GM21723 (cell line): ENCODE measurements at regions not wholly inside any gene's neighbourhood (a gene's known extent, or its start where the extent isn't known, plus 50 kb on each side); places are given as distances from the start of the nearest gene placed in this dataset.

Experiments
- ATAC-seq: cut with Tn5 transposase; IDR thresholded peaks from one replicate; pipeline ENCODE4 v1.9.1; 2021; ENCODE audit warnings: mild to moderate bottlenecking, moderate library complexity; ENCODE audit not compliant: unreplicated experiment

DNA sequence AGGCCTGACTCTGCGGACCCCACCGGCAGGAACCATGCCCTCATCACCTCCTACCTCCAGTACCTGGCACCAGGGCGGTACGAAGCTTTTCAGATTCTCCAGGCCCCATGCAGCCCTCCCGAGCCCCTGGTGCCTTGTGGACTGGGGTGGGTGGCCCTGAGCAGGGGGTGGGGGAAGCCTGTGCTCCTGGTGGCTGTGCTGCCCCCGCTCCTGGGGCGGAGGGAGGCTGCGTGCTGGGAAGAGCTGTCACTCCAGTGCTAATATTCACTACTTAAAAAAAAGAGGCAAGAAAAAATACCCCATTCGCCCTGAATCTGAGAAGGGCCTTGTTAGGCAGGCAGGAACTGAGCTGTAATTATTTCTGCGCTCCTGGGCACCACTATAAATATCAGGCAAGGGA is 111.8 kb downstream of the ENGASE start:
- ATAC-seq, result no peak

DNA sequence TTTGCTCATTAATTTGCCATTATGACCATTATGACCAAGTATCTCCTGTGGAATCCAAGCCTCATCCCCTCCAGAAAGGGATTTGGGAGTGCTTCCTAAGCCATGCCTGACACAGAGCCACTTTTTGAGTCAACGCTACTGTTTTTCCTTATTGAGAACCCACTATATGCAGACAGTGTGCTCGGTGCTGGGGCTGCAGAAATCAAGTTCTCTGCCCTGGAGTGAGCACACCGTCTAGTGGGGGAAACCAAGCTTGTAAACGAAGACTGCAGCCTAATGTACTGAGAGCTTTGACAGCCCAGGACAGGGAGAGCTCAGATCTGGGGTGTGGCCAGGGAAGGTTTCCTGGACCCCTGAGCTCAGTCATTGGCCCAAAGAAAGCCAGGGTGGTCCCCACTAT is 111.0 kb downstream of the ENGASE start:
- ATAC-seq, result no peak

DNA sequence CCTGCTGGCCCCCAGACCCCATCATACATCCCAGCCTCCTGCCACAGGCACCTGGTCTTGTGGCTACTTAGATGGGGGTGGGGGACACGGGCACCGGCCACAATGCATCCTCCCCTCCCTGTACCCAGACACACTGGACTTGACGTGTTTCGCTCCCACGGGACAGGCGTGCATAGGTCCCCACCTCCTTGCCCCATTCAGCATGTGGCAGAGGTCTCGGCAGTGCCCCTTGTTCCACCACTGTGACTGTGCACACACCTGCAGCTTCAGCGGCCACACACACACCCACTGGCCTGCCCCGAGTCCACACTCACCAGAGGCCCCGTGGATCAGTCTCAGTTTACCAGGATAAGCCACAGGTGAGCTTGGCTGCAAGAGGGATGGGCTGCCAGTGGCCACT is 109.6 kb downstream of the ENGASE start:
- no peak for ATAC-seq

DNA sequence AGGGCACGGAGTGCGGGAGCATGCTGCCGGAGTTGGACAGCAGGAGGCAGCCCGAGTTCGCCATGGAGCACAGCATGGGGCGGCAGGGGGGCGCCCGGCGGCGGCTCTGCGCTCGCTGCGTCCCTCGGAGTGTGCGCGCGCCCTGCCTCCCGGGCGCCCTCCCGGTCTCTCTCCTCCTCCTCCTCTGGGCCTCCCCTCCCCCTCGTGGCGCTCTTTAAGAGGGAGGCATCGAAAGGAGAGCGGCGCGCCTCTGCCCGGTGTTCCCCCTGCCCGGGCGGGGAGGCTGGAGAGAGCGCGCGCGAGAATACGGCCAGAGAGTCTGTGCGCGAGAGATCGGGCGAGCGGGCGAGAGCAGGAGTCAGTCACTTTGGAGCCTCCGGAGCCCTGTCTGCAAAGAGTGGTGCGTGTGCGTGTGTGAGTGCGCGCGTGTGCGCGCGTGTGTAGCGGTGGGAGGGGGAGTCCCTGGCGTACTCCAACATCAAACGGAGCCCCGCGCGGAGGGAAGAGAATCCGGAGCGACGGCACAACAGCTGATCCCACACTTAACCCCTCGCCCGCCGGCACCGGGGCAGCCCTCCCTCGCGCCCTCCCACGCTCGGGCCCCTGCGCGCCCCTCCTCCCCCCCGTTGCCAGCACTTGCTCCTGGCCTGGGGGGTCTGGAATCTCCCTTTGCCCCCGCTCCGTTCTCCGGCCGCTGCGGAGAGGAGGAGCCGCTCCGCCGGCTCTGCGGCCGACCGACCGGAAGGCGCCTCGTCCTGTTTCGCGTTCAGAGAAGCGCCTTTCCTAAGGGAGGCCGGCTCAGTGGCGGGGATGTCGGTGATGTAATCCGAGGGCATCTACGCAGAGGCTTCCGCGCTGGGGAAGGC is 108.9 kb downstream of the ENGASE start:
- no peak for ATAC-seq

DNA sequence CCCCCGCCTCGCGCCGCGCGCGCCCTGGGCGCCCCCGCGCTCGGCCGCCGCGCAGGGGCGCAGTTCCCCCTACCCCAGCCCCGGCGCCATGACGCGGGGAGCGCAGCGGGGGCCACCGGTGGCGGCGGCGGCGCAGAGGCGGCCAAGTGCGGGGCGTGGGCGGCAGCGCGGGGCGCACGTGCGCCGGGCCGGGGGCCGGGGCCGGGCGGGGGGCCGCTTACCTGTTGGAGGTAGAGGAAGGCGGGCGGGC is 108.3 kb downstream of the ENGASE start:
- no peak for ATAC-seq

DNA sequence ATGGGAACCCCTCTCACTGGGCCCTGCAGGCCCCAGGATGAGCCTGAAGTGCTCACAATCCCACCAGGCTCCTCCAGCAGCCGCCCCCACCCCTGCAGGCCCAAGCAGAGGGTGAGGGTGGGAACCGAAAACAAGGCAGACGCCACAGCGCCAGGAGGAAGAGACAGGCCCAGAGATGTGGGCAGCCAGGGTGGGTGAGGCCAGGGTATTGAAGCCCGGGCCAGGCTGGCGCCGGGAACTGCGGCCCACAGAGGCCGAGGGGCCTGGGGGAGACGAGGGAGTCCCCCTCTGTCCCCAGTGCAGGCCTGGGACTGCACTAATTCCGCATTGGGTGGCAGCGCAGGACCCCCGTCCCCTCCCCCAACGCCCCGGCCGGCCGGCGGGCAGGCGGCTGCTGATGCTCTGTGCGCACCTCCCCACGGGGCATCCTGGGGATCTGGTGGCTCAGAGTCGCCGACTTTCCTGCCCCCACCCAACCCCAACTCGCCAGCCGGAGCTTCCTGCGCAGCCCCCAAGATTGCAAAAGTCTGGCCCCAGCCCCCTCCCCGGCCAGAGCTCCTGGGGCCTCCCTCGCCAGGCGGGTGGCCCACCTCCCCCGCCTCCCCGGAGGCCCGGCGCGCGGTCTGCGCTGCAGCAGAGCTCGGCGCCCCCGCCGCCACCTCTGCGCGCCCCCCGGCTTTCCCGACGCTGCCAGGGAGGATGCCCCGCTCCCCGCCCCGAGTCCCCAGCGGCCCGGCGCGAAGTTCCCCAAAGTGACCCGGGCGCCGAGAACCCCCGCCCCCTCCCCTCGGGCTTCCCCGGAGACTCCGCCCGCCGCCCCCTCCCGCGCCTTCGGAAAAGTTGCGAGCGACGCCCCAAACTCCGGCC is 107.8 kb downstream of the ENGASE start:
- no peak for ATAC-seq

DNA sequence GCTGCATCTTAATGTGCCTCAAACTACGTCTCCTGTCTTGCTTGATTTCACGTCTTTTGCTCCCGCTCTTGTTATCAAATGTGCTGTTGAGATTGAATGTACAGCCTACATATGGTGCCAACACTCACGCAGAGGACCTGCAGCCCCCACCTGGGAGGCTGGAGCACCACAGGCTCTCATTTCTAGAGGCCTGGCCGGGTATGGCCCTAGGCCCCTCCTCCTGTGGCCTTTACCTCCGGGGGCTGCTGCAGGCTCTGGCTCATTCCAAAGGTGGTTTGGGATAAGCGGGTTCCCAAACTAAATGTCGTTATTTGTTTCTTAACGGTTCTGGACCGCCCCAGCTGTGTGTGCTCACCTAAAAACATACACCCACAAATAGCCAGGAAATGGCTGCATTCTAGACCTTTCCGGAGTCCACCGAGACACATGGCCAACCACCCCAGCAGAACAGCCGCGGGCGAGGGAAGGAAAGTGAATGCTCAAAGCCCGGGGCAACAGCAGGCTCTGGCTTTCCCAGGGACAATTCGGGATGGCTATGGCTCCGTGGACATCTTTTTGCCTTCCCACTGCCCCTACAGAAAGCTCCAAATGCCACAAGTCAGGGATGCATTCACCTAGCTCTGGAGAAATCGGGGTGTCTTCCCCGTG is 105.9 kb downstream of the ENGASE start:
- no peak for ATAC-seq

DNA sequence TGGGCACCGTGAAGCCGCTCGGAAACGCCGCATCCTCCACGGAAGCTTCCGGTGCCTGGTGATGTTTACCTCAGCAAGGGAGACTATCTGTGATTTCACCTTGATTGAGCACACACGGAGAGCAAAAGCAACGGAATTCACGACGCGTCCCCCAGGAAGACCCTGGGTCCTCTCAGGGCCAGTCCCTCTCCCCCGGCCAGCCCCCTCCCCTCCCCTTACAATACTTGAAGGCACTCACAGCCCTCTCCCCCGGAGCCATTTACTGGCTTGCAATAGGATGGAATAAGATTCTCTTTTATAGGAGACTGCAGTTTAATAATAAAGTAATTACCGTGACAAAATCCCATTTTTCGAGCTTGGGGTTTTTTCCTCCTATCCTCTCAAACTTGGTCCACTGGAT is 104.7 kb downstream of the ENGASE start:
- no peak for ATAC-seq

DNA sequence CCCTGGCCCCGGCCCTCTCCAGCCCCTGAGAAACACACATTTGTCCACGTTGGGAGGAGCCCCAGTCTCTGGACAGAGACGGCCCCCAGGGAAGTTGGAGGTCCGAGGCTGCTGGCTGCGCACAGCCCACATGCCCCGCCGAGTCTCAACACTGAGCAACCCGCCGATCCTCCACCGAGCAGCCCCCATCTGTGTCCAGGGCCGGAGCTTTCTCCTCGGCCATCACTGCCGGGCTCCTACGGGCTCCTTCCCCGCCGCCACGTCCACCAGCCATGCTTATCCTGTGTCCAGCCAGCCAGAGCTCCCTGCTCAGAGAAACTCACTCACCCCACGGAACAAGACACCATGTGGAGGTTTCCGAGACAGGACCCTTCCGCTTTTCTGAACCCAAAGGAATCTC is 103.3 kb downstream of the ENGASE start:
- no peak for ATAC-seq

DNA sequence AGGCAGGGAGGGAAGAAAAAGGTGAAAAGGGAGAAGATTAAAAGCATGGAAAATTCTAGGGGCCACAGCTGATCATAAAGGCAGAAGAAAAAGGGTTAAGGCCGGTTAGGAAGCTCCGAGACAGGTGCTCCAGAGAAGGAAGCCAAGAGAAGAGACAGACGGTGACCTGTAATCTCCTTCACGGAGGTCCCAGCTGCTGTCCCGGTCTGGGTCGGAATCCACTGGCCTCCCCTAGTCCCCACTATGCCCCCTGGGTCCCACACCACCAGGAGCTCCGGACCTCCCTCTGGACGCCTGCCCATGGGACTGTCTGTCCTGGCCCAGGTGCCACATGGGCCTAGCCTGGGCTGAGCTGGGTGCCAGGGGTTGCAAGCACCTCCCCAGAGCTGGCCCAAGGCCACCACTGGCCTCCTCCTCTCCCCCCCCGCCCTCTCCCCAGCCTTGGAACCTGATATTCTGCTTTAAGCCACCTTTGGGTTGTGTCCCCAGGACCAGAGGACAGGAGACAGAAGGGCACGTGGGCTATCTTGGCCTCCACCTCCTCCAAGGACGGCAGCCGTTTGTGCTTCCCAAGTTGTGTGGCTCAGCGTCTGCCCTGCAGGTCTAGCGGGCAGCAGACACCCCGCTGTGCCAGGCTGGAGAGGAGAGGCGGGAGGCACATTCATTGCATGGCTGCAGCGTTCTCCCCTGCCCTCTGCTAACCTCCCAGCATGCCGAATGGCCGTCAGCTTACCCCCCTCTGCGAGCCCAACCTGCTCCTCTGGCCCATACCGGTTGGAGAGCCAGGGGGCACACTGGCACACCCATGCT is 102.4 kb downstream of the ENGASE start:
- ATAC-seq, result no peak

DNA sequence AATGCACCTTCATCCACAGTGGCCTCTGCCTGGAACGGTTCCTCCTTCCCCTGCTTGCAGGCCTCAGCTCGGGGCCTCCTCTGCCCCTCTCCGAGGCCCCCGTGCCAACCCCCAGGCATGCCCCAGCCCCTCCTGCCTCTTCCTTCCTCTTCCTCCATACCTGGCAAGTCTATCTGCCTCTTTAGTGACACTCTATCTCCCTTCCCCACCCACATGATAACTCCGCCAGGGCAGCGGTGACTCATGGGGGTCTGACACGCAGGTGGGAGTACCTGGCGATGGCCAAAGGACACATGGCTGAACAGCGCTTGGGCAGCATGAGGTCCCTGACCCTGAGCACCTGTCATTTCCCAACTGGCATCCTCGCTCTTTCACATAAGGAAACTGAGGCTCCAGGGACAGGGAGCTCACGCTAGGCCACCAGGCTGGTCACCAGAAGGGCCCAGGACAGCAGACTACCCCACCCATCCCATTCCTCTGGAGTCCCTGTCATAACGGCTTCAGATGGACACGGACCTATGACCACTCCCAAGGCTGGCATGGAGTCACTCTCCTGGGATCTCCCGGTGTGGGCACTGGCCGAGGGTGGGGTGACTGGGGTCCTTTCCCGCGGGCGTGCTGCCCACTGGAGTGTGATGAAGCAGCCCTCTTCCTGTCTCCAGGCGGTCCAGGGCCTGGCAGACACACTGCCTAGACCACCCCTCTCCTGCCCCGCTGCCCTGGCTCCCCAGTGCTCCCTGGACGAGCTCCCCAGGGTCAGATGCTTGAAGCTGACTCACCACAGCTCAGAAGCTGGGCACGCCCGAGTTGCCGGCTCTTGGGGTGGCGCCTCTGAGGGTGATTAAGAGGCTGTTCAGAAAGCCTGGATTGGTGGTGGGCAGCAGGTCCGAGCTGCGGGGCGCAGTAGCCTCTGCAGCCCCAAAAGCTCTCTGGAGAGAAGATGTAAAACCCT is 100.6 kb downstream of the ENGASE start:
- no peak for ATAC-seq

DNA sequence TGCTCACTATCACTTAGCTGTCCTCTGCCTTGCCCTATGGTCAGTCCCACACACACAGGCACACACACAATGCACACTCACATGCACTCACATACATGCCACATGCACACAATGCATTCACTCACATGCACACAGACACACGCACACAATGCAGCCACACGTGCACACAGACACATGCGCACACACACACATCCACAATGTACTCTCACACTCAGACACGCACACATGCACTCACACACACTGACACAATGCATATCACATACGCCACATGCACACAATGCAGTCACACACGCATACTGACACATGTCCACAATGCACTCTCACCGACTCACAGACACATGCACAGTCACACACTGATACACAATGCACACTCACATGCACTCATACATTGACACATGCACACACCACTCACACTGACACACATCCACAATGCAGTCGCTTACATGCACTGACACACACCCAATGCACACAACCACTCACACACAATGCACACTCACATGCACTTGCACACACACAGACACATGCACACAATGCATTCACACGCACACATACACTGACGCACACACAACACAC is 99.7 kb downstream of the ENGASE start:
- ATAC-seq, result no peak

DNA sequence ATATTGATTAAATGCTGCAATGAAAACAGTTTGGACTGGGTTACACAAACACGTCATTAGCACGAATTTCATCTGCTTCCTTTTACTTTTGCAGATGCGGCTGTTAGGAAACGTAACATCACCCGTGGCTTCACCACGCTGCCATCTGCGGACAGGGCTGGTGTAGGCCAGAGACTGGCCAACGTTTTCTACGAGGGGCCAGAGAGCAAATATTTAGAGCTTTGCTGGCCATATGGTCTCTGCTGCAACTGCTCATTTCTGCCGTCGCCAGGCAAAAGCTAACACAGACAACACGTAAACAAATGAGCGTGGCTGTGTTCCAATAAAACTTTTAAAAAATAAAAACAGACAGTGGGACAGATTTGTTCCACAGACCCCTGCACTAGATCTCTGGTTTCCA is 96.6 kb downstream of the ENGASE start:
- ATAC-seq, result no peak

DNA sequence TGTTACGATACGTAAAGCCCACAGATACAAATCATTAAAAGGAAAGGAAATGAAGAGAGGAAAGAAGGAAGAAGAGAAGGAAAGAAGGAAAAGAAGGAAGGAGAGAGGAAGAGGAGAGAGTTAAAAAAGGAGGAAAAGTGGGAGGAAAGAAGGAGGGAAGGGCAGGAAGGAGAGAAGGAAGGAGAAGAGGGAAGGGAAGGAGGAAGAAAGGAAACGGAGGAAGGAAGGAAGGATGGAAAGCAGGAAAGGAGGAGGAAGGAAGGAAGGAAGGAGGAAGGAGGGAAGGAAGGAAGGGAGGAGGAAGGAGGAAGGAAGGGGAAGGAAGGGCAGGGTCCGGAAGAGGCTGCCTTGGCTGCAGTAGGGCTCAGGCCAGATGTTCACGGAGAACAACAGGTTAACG is 95.2 kb downstream of the ENGASE start:
- ATAC-seq, result no peak

DNA sequence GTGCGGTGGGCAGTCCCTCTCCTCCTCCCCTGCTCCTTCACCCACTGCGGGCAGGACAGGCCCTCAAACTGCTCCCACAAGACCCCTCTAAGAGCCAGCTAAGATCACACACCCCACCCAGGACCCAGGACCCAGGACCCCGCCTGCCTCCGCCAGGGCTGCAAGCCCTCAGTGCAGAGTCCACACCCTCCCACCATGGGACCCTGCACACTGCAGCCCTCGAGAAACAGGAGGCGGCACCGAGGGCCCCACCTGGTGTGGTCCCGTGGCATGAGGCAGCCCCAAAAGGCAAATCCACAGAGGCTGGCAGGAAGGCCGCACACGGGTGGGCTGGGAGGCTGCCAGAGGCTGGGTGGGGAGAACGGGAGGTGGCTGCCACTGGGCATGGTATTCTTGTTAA is 94.7 kb downstream of the ENGASE start:
- no peak for ATAC-seq

DNA sequence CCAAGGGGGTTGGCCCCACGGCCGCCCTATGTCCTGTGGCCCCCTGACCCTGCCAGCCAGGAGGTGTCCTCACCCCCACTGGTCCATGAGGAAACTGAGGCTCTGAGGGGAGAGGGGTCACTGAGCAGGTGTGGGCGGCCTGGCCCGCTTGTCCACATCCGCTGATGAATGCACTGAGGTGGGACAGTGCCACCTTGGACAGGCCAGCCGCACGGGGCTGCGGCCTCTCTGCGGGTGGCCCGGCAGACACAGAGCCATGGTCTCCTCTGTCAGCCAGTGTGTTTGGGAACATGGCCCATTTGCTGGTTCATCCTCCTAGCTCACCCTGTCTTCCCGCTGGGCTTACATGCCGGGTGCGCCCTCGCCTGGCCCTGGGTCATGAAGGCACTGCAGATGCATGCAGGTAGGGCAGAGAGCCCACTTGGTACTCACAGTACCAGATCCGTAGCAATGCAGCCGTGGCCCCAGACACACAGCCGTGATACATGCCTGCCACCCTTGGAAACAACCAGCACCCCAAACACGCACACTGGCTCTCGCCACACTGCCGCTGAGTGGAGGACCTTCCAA is 93.9 kb downstream of the ENGASE start:
- no peak for ATAC-seq

DNA sequence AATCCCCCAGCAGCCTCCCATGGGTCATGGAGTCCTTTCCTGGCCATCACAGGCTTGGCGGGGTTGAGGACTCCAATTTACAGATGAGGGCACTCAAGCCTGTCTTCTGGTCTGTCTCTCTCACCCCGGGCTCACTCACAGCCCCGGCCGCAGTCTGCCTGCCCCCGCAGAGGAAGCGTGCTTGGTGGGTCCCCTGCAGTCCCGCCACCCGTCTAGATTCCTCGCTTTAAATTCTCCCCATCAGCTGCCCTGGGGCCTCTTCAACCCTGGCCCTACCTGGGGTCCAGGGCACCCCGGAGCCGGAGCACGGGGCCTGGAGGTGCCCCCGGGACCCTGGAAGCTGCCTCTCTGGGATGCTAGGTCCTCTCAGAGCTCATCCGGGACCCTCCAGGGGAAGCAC is 92.9 kb downstream of the ENGASE start:
- no peak for ATAC-seq

DNA sequence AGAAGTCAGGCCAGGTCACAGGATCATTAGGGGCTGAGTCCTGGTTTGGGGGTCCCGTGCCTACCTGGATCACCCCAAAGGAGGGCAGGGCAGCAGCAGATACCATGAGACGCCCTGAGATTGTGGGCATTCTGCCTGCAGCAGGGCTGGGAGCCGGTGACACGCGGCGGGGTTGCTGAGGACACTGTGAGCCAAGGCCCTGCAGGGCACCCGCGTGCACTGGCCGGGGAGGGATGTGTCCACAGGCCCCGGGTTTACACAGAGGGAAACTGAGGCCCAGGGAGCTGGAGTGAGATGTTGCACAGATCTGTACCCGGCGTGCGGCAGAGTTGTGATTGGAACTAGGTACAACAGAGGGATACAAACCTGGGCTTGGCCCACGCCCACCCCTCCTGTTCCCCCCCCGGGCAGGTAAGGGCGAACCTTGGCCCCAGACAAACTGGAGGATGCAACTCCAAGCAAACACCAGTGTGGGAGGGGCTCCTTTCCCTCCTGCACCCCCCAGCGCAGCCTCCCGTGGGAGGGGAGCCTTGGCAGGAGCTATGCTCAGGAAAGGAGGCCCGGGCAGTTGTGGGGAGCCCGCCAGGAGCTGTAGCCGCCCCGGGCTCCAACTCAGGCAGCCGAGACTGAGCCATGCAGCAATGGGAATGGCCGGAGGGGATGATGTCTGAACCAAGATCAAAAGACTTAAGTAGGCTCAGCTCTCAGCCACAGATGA is 91.3 kb downstream of the ENGASE start:
- no peak for ATAC-seq
